ENCODE measurements at regions not wholly inside any gene's neighbourhood (a gene's known extent, or its start where the extent isn't known, plus 50 kb on each side); places are given as distances from the start of the nearest gene placed in this dataset.

DNA sequence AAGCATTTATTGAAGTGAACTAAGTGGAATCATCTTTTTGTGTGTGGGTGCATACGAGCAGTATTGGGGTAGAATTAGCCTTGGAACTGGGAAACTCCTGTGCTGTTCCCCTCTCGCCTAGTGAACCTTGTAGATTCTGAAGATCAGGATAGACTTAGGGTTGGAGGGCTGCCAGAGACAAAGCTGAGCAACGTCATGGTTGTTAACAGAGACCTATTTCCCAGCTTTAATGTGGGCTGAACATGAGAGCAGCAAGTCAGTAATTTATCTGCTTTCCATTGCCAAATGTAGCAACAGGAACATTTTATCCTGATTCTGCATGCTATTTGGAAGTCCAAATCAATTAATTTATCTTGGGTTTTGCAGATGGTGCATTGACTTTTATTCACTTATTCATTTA lies 246.6 kb downstream of the IL20RB start:
- Histone ChIP-seq H3K27me3 (ENCODE audit: control insufficient read depth, insufficient read depth, low read length) (no peaks in the 10 kb centered on the region), H3K9ac (ENCODE audit: low read depth, low read length) (no peak overlapping the region), H3K9me3 (ENCODE audit: control insufficient read depth, insufficient read depth, low read length) (no peaks in the 10 kb centered on the region), H3K4me3 (ENCODE audit: low read depth, low read length) (no peak overlapping the region), H3K36me3 (ENCODE audit: control insufficient read depth, insufficient read depth, low read length) (no peaks in the 10 kb centered on the region), H3K4me1 (ENCODE audit: control insufficient read depth, insufficient read depth, low read length) (no peaks in the 10 kb centered on the region), H3K27ac (ENCODE audit: low read depth, low read length) (no peak overlapping the region)

DNA sequence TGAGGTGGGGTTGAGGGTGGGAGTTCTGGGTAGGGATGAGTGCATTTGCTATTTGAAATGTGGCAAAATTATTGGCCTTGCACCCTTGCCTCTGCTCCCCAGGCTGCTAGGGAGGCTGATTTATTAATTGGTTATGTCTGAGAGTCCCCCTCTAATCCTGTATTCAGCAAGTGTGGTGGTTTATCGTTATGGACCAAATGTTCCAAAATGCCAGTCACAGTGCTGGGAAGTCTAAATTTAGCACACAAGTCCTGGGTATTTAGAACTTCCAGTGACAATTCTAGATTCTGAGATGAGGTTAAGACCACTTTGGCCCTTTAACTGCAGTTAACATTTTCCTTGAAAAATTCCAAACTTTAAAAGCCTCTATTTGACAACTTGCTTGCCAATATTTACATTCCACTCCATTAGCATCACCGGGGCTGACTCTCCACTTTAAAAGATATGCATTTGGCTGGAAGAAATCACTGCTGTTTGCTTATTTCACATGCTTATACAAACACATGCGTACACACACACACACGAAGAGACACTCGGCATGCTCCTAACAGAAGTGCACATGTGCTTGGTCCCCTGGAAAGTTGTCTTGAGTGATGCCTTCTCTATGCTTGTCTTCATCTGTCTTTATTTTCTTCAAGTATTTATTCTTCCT lies 247.7 kb downstream of the IL20RB start:
- Histone ChIP-seq H3K4me3 (ENCODE audit: low read depth, low read length) (no peak overlapping the region), H3K27ac (ENCODE audit: low read depth, low read length) (no peak overlapping the region), H3K4me1 (ENCODE audit: control insufficient read depth, insufficient read depth, low read length) (no peaks in the 10 kb centered on the region)

DNA sequence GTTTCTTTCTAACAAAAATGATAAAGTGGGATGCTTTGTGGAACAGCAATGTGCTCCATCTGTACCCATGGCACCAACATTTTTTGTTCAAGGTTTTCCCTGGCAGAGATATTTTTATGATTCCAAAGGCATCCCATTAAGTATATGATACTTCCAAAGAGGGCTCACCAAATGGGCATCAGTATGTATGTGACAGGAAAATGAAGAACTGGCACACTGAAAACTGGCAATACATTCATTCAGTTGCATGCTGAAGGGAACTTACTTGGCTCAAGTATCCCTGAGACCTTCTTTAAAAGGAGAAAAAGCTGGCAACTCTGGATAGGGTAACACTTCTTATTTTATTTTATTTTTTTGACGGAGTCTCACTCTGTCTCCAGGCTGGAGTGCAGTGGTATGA lies 249.8 kb downstream of the IL20RB start:
- H3K36me3 ChIP-seq (ENCODE audit: control insufficient read depth, insufficient read depth, low read length) = no peaks in the 10 kb centered on the region
- H3K27me3 ChIP-seq (ENCODE audit: control insufficient read depth, insufficient read depth, low read length) = no peaks in the 10 kb centered on the region
- no peaks in the 10 kb centered on the region for H3K4me1 ChIP-seq (ENCODE audit: control insufficient read depth, insufficient read depth, low read length)
- H3K4me3 ChIP-seq (ENCODE audit: low read depth, low read length) = no peak overlapping the region
- no peak overlapping the region for H3K27ac ChIP-seq (ENCODE audit: low read depth, low read length)
- no peak overlapping the region for H3K9ac ChIP-seq (ENCODE audit: low read depth, low read length)
- H3K9me3 ChIP-seq (ENCODE audit: control insufficient read depth, insufficient read depth, low read length) = no peaks in the 10 kb centered on the region

More for the DNA sequence above, 247.7 kb downstream of the IL20RB start:
- no peak overlapping the region for H3K9ac ChIP-seq (ENCODE audit: low read depth, low read length)
- no peaks in the 10 kb centered on the region for H3K36me3 ChIP-seq (ENCODE audit: control insufficient read depth, insufficient read depth, low read length)
- H3K27me3 ChIP-seq (ENCODE audit: control insufficient read depth, insufficient read depth, low read length) = no peaks in the 10 kb centered on the region
- H3K9me3 ChIP-seq (ENCODE audit: control insufficient read depth, insufficient read depth, low read length) = no peaks in the 10 kb centered on the region

DNA sequence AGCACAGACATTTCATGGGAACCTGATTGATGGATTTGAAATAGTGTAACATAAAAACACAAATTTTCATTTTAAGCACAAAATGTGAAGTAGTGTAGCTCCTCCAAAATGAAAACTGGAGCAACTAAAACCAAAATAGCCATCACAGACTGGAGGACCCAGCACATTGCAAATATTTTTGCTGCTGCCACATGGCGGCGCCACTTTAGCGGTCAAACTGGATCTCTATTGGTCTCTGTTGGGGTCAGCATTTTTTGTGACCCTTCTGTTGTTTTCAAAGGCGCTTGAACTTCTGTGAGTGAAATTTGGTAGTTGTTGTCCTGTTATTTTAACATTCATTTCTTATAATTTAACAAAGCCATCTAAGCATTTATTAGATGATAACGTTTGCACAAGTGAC lies 259.9 kb downstream of the IL20RB start:
- Histone ChIP-seq H3K9ac (ENCODE audit: low read depth, low read length) (no peak overlapping the region), H3K9me3 (ENCODE audit: control insufficient read depth, insufficient read depth, low read length) (no peaks in the 10 kb centered on the region), H3K4me3 (ENCODE audit: low read depth, low read length) (no peak overlapping the region), H3K36me3 (ENCODE audit: control insufficient read depth, insufficient read depth, low read length) (no peaks in the 10 kb centered on the region), H3K4me1 (ENCODE audit: control insufficient read depth, insufficient read depth, low read length) (no peaks in the 10 kb centered on the region), H3K27ac (ENCODE audit: low read depth, low read length) (no peak overlapping the region), H3K27me3 (ENCODE audit: control insufficient read depth, insufficient read depth, low read length) (no peaks in the 10 kb centered on the region)

DNA sequence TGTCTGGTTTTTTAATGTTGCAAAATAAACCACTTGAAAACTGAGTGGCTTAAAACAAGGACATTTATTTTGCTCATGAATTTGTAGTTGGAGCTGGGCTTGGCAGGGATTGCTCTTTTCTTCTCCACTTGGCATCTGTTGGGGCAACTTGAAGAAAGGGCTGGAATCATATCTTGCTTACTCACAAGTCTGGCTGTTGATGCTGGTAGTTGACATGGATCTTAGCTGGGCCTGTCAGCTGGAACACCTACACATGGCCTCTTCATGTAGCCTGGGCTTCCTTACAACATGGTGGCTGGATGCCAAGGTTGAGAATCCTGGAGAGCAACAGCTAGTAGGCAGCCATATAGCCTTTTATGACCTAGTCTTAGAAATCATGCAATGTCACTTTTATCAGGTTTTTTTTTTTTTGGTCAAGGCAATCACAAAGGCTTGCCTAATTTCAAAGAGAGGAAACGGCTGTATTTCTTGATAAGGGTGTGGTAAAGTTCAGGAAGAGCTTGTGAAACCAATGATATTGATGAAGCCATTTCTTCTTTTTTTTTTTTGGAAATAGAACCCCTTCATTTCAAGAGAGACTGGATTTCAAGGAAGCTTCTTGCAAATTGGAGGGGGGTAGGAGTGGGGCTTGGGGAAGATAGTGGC lies 262.1 kb downstream of the IL20RB start:
- Histone ChIP-seq H3K9me3 (ENCODE audit: control insufficient read depth, insufficient read depth, low read length) (no peaks in the 10 kb centered on the region), H3K27ac (ENCODE audit: low read depth, low read length) (no peak overlapping the region), H3K4me1 (ENCODE audit: control insufficient read depth, insufficient read depth, low read length) (no peaks in the 10 kb centered on the region), H3K36me3 (ENCODE audit: control insufficient read depth, insufficient read depth, low read length) (no peaks in the 10 kb centered on the region), H3K9ac (ENCODE audit: low read depth, low read length) (no peak overlapping the region), H3K4me3 (ENCODE audit: low read depth, low read length) (no peak overlapping the region), H3K27me3 (ENCODE audit: control insufficient read depth, insufficient read depth, low read length) (no peaks in the 10 kb centered on the region)

DNA sequence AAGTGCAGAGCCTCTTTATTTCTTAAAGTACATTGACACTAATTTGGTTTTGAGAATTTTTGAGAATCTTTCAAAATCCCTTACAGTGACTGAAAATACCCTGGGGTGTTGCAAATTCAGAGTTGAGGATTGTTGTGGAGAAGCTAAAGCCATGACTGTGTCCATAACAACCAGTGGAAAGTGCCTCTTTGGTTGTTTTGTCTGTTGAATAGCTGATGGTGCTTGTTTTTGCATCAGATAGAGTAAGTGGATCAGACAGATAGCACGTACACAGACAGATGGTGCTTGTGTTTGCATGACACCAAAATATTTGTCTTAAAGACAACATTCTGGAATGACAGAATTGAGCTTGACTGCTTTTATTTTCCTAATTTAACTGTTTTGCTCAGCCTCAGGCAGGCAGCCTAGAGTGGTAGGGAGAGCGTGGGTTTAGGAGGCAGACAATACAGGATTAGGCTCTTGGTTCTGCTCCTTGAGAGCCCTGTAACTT lies 265.0 kb downstream of the IL20RB start:
- H3K27ac ChIP-seq (ENCODE audit: low read depth, low read length) = no peak overlapping the region

DNA sequence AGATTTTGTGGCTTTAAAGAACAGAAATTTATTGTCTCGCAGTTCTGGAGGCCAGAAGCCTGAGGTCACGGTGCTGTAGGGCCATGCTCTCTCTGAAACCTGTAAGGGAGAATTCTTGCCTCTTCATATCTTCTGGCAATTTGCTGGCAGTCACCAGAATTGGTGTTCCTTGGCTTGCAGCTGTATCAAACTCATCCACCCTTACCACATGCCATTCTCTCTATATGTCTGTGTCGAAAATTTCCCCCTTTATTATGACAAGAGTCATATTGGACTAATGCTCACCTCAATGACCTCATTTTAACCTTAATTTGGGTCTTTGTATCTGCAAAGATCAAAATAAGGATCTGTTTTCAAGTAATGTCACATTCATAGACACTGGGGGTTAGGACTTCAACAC lies 266.7 kb downstream of the IL20RB start:
- H3K4me1 ChIP-seq (ENCODE audit: control insufficient read depth, insufficient read depth, low read length) = no peaks in the 10 kb centered on the region
- H3K27me3 ChIP-seq (ENCODE audit: control insufficient read depth, insufficient read depth, low read length) = no peaks in the 10 kb centered on the region
- no peaks in the 10 kb centered on the region for H3K36me3 ChIP-seq (ENCODE audit: control insufficient read depth, insufficient read depth, low read length)
- no peak overlapping the region for H3K27ac ChIP-seq (ENCODE audit: low read depth, low read length)
- H3K9me3 ChIP-seq (ENCODE audit: control insufficient read depth, insufficient read depth, low read length) = no peaks in the 10 kb centered on the region
- H3K4me3 ChIP-seq (ENCODE audit: low read depth, low read length) = no peak overlapping the region
- no peak overlapping the region for H3K9ac ChIP-seq (ENCODE audit: low read depth, low read length)

More for the DNA sequence above, 265.0 kb downstream of the IL20RB start:
- H3K27me3 ChIP-seq (ENCODE audit: control insufficient read depth, insufficient read depth, low read length) = no peaks in the 10 kb centered on the region
- no peak overlapping the region for H3K4me3 ChIP-seq (ENCODE audit: low read depth, low read length)
- no peaks in the 10 kb centered on the region for H3K4me1 ChIP-seq (ENCODE audit: control insufficient read depth, insufficient read depth, low read length)
- H3K9ac ChIP-seq (ENCODE audit: low read depth, low read length) = no peak overlapping the region
- H3K9me3 ChIP-seq (ENCODE audit: control insufficient read depth, insufficient read depth, low read length) = no peaks in the 10 kb centered on the region
- no peaks in the 10 kb centered on the region for H3K36me3 ChIP-seq (ENCODE audit: control insufficient read depth, insufficient read depth, low read length)

DNA sequence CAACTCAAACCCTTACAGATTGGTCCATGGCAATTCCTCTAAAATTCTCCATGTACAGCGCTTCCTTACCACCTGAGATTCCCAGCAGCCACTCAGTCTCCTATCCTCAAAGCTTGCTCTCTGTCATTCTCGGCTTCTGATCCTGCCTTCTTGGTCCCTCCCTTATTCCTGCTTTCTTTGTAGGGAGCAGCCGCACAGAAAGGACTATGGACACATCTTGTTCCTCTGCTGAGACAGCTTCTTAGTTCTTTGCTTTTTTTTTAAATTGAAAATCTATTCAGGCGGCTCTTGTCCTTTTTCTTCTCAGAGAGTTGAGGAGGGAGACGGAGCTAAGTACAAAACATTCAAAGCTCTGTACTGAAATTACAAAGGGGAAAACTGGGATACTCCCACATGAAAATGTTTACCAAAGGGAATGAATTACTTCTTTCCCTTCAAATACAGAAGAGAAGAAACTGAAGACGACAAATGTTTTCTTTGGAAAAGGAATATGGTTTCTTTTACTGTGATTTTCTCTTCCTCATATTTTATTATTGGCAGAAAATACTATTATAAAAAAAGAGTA lies 285.1 kb downstream of the IL20RB start:
- H3K27me3 ChIP-seq (ENCODE audit: control insufficient read depth, insufficient read depth, low read length) = no peaks in the 10 kb centered on the region
- no peak overlapping the region for H3K27ac ChIP-seq (ENCODE audit: low read depth, low read length)
- H3K9ac ChIP-seq (ENCODE audit: low read depth, low read length) = no peak overlapping the region
- H3K36me3 ChIP-seq (ENCODE audit: control insufficient read depth, insufficient read depth, low read length) = no peaks in the 10 kb centered on the region
- H3K4me1 ChIP-seq (ENCODE audit: control insufficient read depth, insufficient read depth, low read length) = no peaks in the 10 kb centered on the region
- H3K4me3 ChIP-seq (ENCODE audit: low read depth, low read length) = no peak overlapping the region
- H3K9me3 ChIP-seq (ENCODE audit: control insufficient read depth, insufficient read depth, low read length) = no peaks in the 10 kb centered on the region

DNA sequence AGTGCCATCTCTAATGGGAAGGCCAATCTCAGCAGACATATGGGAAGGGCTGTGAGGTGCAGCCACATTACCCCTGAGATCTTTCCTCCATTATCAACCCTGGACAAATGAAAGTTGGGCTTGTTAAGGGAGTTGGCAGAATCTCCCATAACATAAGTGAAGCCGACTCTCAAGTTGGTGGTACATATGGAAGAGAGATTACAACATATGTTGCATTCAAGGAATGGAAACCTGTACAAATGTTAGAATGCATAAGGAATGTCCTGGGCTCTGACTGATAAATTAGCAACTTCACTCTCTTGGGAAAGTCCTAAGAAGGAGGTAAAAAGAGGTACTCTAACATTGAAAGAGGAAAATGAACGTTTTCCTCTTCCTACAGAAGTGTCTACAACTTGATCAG lies 288.7 kb downstream of the IL20RB start:
- Histone ChIP-seq H3K36me3 (ENCODE audit: control insufficient read depth, insufficient read depth, low read length) (no peaks in the 10 kb centered on the region), H3K9me3 (ENCODE audit: control insufficient read depth, insufficient read depth, low read length) (no peaks in the 10 kb centered on the region), H3K9ac (ENCODE audit: low read depth, low read length) (no peak overlapping the region), H3K4me3 (ENCODE audit: low read depth, low read length) (no peak overlapping the region), H3K4me1 (ENCODE audit: control insufficient read depth, insufficient read depth, low read length) (no peaks in the 10 kb centered on the region), H3K27ac (ENCODE audit: low read depth, low read length) (no peak overlapping the region), H3K27me3 (ENCODE audit: control insufficient read depth, insufficient read depth, low read length) (no peaks in the 10 kb centered on the region)

DNA sequence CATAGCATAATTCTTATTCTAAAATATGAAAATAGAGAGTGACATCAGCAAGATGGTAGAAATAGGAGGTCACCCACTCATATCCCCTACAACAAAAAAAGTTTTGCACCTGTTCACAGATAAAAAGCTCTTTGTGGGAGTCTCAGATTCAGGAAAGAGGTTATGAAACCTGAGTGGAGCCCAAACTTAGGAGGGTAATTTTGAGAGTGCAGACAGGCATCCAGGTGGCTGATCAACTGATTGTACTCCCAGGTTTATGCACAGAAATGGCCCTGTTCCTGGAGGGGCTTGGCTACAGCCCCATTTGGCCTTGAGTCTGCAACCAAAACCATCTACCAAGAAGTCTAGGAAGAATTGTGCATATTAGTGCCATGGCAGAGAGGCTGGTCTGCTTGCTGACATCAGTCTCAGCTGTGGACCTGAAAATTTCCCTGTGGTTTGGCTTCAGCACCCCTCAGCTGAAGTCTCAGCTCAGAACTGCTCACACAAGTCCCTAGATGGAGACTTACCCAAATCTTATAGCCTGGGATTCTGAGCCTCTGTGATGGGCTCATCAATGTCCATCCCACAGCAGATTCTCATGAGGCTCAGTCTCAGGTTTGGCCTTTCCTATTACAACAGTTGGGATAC lies 291.6 kb downstream of the IL20RB start:
- H3K9me3 ChIP-seq (ENCODE audit: control insufficient read depth, insufficient read depth, low read length) = peaks cover 5% of the 10 kb centered on the region
- no peaks in the 10 kb centered on the region for H3K36me3 ChIP-seq (ENCODE audit: control insufficient read depth, insufficient read depth, low read length)
- H3K4me3 ChIP-seq (ENCODE audit: low read depth, low read length) = no peak overlapping the region
- H3K4me1 ChIP-seq (ENCODE audit: control insufficient read depth, insufficient read depth, low read length) = no peaks in the 10 kb centered on the region
- no peak overlapping the region for H3K9ac ChIP-seq (ENCODE audit: low read depth, low read length)
- H3K27me3 ChIP-seq (ENCODE audit: control insufficient read depth, insufficient read depth, low read length) = no peaks in the 10 kb centered on the region
- no peak overlapping the region for H3K27ac ChIP-seq (ENCODE audit: low read depth, low read length)

DNA sequence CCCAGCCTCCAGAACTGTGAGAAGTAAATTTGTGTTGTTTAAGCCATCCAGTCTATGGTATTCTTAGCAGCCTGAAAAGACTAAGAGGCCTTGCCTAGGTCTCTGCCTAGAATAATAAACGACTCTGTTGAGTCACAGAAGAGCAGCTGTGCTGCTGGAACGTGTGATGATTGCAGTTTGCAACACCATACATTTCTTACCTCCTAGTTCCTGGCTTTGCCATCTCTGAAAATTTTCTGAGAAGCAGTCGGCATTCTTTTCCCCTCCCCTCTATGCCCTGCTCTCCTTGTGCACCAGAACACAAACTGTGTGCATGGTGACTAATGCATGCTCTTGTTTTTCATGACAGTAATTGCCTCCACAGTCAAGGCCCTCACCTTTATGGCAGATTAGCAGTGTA lies 301.3 kb downstream of the IL20RB start:
- Histone ChIP-seq H3K27me3 (ENCODE audit: control insufficient read depth, insufficient read depth, low read length) (no peaks in the 10 kb centered on the region), H3K4me1 (ENCODE audit: control insufficient read depth, insufficient read depth, low read length) (peaks cover 2% of the 10 kb centered on the region; the same call in 1 of the 2 replicates), H3K9me3 (ENCODE audit: control insufficient read depth, insufficient read depth, low read length) (peaks cover 4% of the 10 kb centered on the region; the same call in 1 of the 2 replicates), H3K27ac (ENCODE audit: low read depth, low read length) (no peak overlapping the region), H3K4me3 (ENCODE audit: low read depth, low read length) (no peak overlapping the region), H3K36me3 (ENCODE audit: control insufficient read depth, insufficient read depth, low read length) (no peaks in the 10 kb centered on the region), H3K9ac (ENCODE audit: low read depth, low read length) (no peak overlapping the region)

Data from HUES48 (cell line).